HCT116 (cell line): ENCODE measurements at regions not wholly inside any gene's neighbourhood (a gene's known extent, or its start where the extent isn't known, plus 50 kb on each side); places are given as distances from the start of the nearest gene placed in this dataset.
"Not testable (repeated sequence)": the region's sequence is repeated elsewhere in the genome, so short reads cannot be mapped to it uniquely, and the experiment has no call there.

Experiments used
- ATAC-seq: fragments of 200-7000 bp; cut with Tn5 transposase; 2 replicates; pipeline ENCODE4 v1.9.1; 2020; ENCODE audit warnings: mild to moderate bottlenecking, moderate library complexity
- BruUV-seq: library from RNA; stranded (reverse); fragments of 400-500 nt; replicated peaks from 2 replicates; lab custom pipeline; 2021; lab: Mats Ljungman, UMichigan
- CTCF ChIA-PET: fragments of 300-600 bp; sonication (Branson Sonifier 250); formaldehyde crosslinking; loops from one replicate; lab custom pipeline; 2021; ENCODE audit warnings: antibody characterized with exemption; lab: Charles Lee
- POLR2A ChIA-PET: fragments of 300-600, 350-600 bp; sonication (Branson Sonifier 250); formaldehyde crosslinking; loops from one replicate; lab custom pipeline; 2021; ENCODE audit warnings: antibody characterized with exemption; lab: Charles Lee
- RAD21 ChIA-PET, 2 experiments: fragments of 300-600 bp; sonication (Branson Sonifier 250); formaldehyde crosslinking; loops; one replicate each; lab custom pipeline; 2023; ENCODE audit warnings: low total read pairs in 2 of 2; ENCODE audit not compliant: uncharacterized antibody in 2 of 2, unreplicated experiment in 2 of 2, low non-redundant PET in 1 of 2; lab: Charles Lee
- DNase-seq: peaks from one replicate; pipeline ENCODE4 v3.0.0-alpha.2; 2010; ENCODE audit warnings: low read depth, low spot score
- H2AFZ ChIP-seq: fragments of 200-600 bp; shearing (Covaris generic), sonication (generic); 2 replicates; pipeline ENCODE4 v1.6.1; 2017; ENCODE audit warnings: low read depth, mixed run types, mixed read lengths, antibody characterized with exemption, low read length; ENCODE audit not compliant: poor library complexity, severe bottlenecking
- H3K27ac ChIP-seq: 2 replicates; pipeline ENCODE4 v1.5.1; 2012; ENCODE audit warnings: low read depth, low read length
- H3K27me3 ChIP-seq: fragments of 200-600 bp; sonication (generic); 2 replicates; pipeline ENCODE4 v1.6.1; 2016; ENCODE audit warnings: mixed run types, low read length, mixed read lengths; ENCODE audit not compliant: insufficient read depth
- H3K36me3 ChIP-seq, 2 experiments: fragments of 200-500 bp in 1 of 2; fragments of 200-600 bp in 1 of 2; sonication (Bioruptor generic) in 1 of 2; sonication (generic) in 1 of 2; 2 replicates each; pipeline versions ENCODE4 v1.5.1 to v1.6.1; 2014 to 2016; ENCODE audit warnings: low read length in 2 of 2, inconsistent platforms in 1 of 2, mixed read lengths in 1 of 2, mixed run types in 1 of 2; ENCODE audit not compliant: insufficient read depth in 2 of 2, control insufficient read depth in 1 of 2
- H3K4me1 ChIP-seq, 2 experiments: fragments of 200-600 bp in 1 of 2; sonication (generic) in 1 of 2; 2 replicates each; pipeline versions ENCODE4 v1.5.1 to v1.6.1; 2012 to 2017; ENCODE audit warnings: low read length in 2 of 2, inconsistent platforms in 1 of 2, mild to moderate bottlenecking in 1 of 2, mixed read lengths in 1 of 2, mixed run types in 1 of 2, moderate library complexity in 1 of 2; ENCODE audit not compliant: insufficient read depth in 2 of 2, control insufficient read depth in 1 of 2
- H3K4me2 ChIP-seq: fragments of 200-600 bp; sonication (generic); 2 replicates; pipeline ENCODE4 v1.6.1; 2017; ENCODE audit warnings: mixed run types, low read length, mixed read lengths
- H3K4me3 ChIP-seq, 2 experiments: fragments of 200-600 bp in 1 of 2; sonication (generic) in 1 of 2; replicated peaks in 1 of 2; 2 replicates each; pipeline ENCODE4 v1.5.1; 2011 to 2016; ENCODE audit warnings: low read length in 2 of 2, control low read depth in 1 of 2, low read depth in 1 of 2, mild to moderate bottlenecking in 1 of 2, mixed read lengths in 1 of 2, mixed run types in 1 of 2
- H3K79me2 ChIP-seq: fragments of 200-600 bp; sonication (generic); 2 replicates; pipeline ENCODE4 v1.6.1; 2017; ENCODE audit warnings: mild to moderate bottlenecking, mixed run types, low read length, moderate library complexity, mixed read lengths; ENCODE audit not compliant: insufficient read depth
- H3K9ac ChIP-seq: fragments of 200-600 bp; sonication (generic); 2 replicates; pipeline ENCODE4 v1.6.1; 2016; ENCODE audit warnings: low read length, mixed read lengths
- H3K9me2 ChIP-seq: fragments of 200-600 bp; sonication (generic), shearing (Covaris generic); 2 replicates; pipeline ENCODE4 v1.6.1; 2017; ENCODE audit warnings: mixed run types, mild to moderate bottlenecking, moderate library complexity; ENCODE audit not compliant: insufficient read depth
- H3K9me3 ChIP-seq, 2 experiments: fragments of 200-500 bp in 1 of 2; fragments of 200-600 bp in 1 of 2; sonication (Bioruptor generic) in 1 of 2; sonication (generic) in 1 of 2; 2 replicates each; pipeline ENCODE4 v1.6.1; 2014 to 2017; ENCODE audit warnings: low read length in 2 of 2, mixed read lengths in 2 of 2, inconsistent platforms in 1 of 2, low read depth in 1 of 2, mild to moderate bottlenecking in 1 of 2, mixed run types in 1 of 2, moderate library complexity in 1 of 2; ENCODE audit not compliant: control insufficient read depth in 1 of 2, insufficient read depth in 1 of 2
- H4K20me1 ChIP-seq: fragments of 200-600 bp; sonication (generic), shearing (Covaris generic); 2 replicates; pipeline ENCODE4 v1.6.1; 2017; ENCODE audit warnings: mixed run types, mild to moderate bottlenecking, moderate library complexity; ENCODE audit not compliant: insufficient read depth
- ATF3 ChIP-seq: IDR thresholded peaks from 2 replicates; pipeline ENCODE4 v1.6.1; 2012
- EGR1 ChIP-seq: IDR thresholded peaks from 2 replicates; pipeline ENCODE4 v1.6.1; 2012; ENCODE audit warnings: low read depth
- ELF1 ChIP-seq: IDR thresholded peaks from 2 replicates; pipeline ENCODE4 v1.6.1; 2012; ENCODE audit warnings: low read depth, borderline replicate concordance
- JUND ChIP-seq: IDR thresholded peaks from 2 replicates; pipeline ENCODE4 v1.6.1; 2012
- SIN3A ChIP-seq: IDR thresholded peaks from 2 replicates; pipeline ENCODE4 v1.6.1; 2012; ENCODE audit warnings: low read depth
- SP1 ChIP-seq: IDR thresholded peaks from 2 replicates; pipeline ENCODE4 v1.6.1; 2012; ENCODE audit warnings: low read depth
- SRF ChIP-seq: IDR thresholded peaks from 2 replicates; pipeline ENCODE4 v1.6.1; 2012; ENCODE audit warnings: low read depth
- YY1 ChIP-seq: IDR thresholded peaks from 2 replicates; pipeline ENCODE4 v1.6.1; 2011; ENCODE audit warnings: low read length, low read depth, moderate library complexity, mild to moderate bottlenecking; ENCODE audit not compliant: insufficient replicate concordance; ENCODE audit errors: extremely low read depth
- ZFX ChIP-seq: fragments of 450-650 bp; IDR thresholded peaks from 2 replicates; pipeline ENCODE4 v1.6.1; 2017
- ZNF274 ChIP-seq: fragments of 200-500 bp; sonication (Bioruptor generic); IDR thresholded peaks from 2 replicates; pipeline ENCODE4 v1.6.1; 2014; ENCODE audit warnings: mild to moderate bottlenecking, low read depth, low read length, inconsistent platforms
- intact Hi-C: fragments of 100-400 bp; cut with micrococcal nuclease; formaldehyde crosslinking; loops from 2 replicates; pipeline ENCODE4 v1.10.0; 2022

- H4K20me1 ChIP-seq, H3K4me3 ChIP-seq, H3K9ac ChIP-seq, H3K27me3 ChIP-seq, DNase-seq, H3K4me1 ChIP-seq, H3K36me3 ChIP-seq, H3K27ac ChIP-seq, ATAC-seq, H3K4me2 ChIP-seq, BruUV-seq, H3K9me2 ChIP-seq, CTCF ChIA-PET, intact Hi-C loops, H3K79me2 ChIP-seq, POLR2A ChIA-PET, RAD21 ChIA-PET, H2AFZ ChIP-seq, H3K9me3 ChIP-seq: not testable (repeated sequence)
These were observed 92.2 kb upstream of the ITGB1 start for GRCh38 chr10:33049963-33050920.

- POLR2A ChIA-PET: no interaction called here
These were observed 90.2 kb upstream of the ITGB1 start for GRCh38 chr10:33048223-33048622.

More at GRCh38 chr10:33048223-33048622, 90.2 kb upstream of the ITGB1 start:
- Histone ChIP-seq H3K4me3 (no peak overlapping the region), H3K4me2 (no peak overlapping the region), H3K27ac (no peak overlapping the region), H3K36me3 (no peaks in the 10 kb centered on the region), H3K4me1 (no peaks in the 10 kb centered on the region), H3K9me2 (no peaks in the 10 kb centered on the region), H3K27me3 (no peaks in the 10 kb centered on the region)
- RAD21 ChIA-PET: no interaction called here
- TF ChIP-seq SP1 (no peak), JUND (no peak), EGR1 (no peak), ZNF274 (no peak), YY1 (no peak), SIN3A (no peak), ATF3 (no peak), ZFX (no peak), ELF1 (no peak), SRF (no peak)
- TF ChIP-seq, all 23 proteins: peak for 0
- intact Hi-C loops: no loop called here
- no TSS peak for BruUV-seq
- Histone ChIP-seq H3K79me2 (no peaks in the 10 kb centered on the region), H3K9ac (no peak overlapping the region), H4K20me1 (no peaks in the 10 kb centered on the region), H3K9me3 (no peaks in the 10 kb centered on the region), H2AFZ (no peak overlapping the region)
- no peak for DNase-seq
- CTCF ChIA-PET: no interaction called here
- no peak for ATAC-seq
